GM19023 (cell line): ENCODE measurements at regions not wholly inside any gene's neighbourhood (a gene's known extent, or its start where the extent isn't known, plus 50 kb on each side); places are given as distances from the start of the nearest gene placed in this dataset.
"Not testable (repeated sequence)": the region's sequence is repeated elsewhere in the genome, so short reads cannot be mapped to it uniquely, and the experiment has no call there.

ENCODE experiments used
- ATAC-seq: cut with Tn5 transposase; IDR thresholded peaks from one replicate; pipeline ENCODE4 v1.9.1; 2021; ENCODE audit warnings: mild to moderate bottlenecking, moderate library complexity; ENCODE audit not compliant: unreplicated experiment

DNA sequence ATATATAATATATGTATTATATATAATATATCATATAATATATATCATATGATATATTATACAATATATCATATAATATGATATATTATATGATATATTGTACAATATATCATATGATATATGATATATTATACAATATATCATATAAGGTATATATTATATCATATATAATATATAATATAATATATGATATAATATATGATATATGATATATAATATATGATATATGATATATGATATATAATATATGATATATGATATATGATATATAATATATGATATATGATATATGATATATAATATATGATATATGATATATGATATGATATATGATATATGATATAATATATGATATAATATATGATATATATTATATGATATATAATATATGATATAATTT is 617.3 kb downstream of the TRIB2 start:
- ATAC-seq = not testable (repeated sequence)

DNA sequence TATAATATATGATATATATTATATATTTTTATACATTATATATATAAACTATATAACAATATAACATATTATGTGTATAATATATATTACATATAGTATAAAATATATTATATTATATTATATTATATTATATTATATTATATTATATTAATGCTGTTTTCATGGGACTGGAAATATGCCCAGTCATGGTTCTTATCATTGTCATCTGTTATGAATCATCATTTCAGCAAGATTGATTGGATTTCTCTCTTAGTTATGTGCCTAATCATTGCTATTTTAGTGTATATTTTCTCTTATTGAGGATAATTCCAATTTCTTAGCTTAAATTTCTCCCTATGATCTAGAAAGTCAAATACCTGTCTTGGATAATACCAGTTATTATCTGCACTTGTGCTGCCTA is 617.8 kb downstream of the TRIB2 start:
- no peak for ATAC-seq

DNA sequence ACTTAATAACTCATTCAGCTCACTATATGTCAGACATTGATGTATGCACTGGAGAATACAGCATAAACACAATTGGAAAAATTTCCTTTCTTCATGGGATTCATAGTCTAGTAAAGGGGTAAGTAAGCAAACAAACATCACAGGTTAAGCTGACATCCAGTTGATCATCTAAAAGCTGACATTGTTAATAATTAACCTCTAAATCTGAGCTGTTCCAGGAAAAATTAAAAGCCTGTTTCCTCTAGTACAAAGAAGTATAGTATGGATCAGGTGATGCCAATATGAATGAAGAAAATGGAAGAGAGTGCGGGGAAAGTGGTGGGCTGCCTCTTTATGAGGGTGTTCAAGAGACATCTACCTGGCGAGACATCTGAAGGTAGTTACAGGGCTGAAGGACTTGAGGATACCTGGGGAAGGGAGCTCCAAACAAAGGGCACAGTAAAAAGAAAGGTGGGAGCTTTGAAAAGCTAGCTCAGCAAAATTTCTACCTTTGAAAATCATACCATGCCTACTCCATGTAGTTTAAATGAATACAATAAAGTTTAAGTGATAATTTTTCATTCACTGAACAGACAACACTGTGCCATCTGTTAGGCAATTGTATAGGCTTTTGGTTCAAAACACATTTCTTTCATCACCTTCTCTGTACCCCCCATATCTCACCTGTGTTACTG is 619.3 kb downstream of the TRIB2 start:
- no peak for ATAC-seq

DNA sequence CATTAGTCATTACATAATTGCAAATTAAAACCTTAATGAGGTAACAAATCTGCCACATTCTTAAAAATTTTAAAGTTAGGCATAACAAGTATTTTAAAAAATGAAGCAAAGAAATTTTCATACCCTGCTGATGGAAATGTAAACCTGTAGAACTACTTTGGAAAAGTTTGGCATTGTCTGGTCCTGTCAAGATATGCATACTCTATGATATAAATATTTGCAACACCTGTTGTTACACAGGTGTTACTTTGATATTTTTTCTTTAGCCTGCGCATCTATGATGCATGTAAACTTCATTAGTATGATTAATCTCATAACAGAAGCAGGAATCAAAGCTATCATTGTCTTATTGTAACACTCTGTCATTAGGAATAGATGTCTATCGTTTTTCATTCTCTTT is 634.3 kb downstream of the TRIB2 start:
- no peak for ATAC-seq

DNA sequence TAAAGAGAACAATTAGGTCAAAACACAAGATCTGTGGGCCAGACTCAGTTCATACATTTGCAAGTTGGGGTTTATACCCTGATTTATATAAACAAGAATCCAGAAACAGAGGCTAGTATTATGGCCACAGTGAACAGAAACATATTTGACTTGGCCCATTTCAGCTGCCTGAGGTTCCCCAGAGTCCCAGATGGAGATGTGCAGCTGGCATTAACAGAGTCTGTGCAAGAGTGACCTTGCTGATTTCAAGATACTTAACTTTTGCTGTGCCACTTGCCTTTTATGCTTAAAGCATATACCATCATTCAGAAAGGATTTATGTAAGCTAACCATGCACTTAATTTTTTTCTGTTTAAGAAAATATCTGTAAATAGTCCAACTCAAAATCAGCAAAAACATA is 636.3 kb downstream of the TRIB2 start:
- no peak for ATAC-seq

DNA sequence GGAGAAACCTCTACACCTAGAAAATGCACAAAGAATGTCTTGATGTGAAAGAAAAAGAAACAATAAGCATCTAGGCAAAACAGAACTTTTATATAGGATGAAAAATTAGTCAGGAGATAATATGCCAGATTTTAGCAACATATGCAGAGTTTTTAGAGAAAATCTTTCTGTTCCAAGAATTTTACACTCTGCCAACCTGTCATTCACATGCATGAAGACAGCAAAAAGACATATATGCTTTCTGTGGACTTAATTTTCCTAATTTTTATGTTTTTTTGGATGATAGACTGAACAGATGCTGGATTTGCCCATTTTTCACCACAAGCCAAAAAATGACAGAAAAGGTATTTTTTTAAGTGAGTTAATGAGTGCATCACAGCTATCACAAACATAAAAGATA is 637.3 kb downstream of the TRIB2 start:
- ATAC-seq = no peak

DNA sequence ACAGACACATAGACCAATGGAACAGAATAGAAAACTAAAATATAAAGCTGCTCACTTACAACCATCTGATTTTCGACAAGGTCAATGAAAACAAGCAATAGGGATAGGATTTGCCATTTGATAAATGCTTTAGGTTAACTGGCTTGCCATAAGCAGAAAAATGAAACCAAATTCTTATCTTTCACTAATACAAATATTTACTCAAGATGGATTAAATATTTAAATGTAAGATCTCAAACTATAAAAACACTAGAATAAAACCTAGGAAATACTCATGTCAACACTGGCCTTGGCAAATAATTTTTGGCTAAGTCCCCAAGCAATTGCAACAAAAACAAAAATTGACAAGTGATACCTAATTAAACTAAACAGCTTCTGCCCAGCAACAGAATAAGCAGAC is 665.2 kb downstream of the TRIB2 start:
- not testable (repeated sequence) for ATAC-seq

DNA sequence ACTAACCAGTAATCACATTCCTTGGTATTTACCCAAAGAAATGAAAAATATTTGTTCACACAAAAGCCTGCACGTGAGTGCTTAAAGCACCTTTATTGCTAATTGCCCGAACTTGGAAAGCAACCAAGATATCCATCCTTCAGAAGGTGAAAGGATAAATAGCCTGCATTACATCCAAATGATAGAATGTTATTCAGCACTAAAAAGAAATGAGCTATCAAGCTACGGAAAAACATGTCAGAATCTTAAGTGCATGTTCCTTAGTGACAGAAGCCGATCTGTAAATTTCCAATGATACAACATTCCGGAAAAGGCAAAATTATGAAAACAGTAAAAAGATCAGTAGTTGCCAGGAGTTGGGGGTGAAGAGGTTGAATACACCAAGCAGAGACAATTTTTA is 672.4 kb downstream of the TRIB2 start:
- not testable (repeated sequence) for ATAC-seq

DNA sequence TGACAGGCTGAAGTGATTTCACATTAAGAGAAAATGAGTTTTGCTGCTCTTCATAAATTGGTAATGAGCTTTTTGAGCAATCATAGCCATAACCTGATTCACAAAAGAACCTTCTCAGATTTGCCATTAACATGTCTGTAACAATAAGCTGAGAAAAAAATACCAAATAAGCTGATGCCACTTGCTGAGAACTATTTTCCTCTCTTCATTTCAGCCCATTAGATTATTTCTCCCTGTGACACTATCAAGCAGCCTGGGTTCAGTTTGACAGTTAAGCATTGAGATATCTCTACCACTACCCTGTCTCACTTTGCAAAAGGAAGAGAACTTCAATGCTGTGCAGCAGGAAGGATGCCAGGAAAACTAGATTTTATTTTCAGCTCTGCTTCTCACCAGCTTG is 673.9 kb downstream of the TRIB2 start:
- ATAC-seq = no peak

DNA sequence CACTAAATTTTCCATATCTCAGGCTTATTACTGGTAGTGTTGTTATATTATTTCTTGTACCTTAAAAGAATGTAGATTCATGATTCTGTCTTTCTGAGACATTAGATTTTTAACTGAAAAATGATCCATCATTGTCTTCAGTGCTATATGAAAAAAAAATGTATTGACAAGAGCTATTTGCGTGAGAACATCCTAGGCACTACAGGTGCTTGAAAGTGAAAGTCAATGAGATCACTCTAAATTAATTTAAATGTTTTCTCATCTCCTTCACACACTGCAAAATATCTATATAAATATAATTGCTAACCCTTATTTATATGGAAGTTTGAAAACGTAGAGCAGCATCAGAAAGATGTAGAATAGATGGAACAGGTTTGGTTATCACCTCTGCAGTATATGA is 684.6 kb downstream of the TRIB2 start:
- ATAC-seq = no peak

DNA sequence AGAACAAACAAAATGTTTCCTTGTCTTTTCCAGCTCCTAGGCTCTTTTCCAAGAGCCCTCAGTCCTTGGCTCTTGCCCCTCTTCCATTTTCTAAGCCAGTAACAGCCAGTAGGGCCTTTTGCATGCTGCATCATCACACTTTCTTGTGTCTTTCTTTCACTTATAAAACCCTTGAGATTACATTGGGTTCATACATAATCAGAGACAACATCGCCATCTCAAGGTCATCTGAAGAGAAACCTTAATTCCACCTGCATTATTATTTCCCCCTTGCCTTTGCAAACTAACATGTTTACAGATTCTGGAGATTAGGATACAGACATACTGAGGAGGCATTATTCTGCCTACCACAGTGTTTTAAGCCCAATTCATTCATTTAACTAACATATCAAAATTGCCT is 697.3 kb downstream of the TRIB2 start:
- ATAC-seq = no peak

DNA sequence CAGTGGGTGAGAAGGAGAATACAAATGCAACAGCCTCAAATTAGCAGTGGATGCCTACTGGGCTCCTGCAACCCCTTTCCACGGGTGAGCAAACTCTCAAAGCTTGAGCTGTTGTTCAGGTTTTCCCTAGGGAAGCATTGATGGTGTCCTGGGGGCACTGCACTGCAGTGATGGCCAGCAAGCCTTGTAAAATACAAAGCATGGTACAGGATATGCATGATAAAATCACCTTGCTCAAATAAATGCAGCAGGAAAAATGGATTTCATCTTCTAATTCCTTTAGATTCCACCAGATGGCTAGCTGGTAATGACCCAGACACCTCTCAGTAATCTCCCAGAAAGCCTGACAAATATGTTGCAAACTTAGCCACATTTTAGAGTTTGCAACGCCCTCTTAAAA is 698.2 kb downstream of the TRIB2 start:
- ATAC-seq = no peak

DNA sequence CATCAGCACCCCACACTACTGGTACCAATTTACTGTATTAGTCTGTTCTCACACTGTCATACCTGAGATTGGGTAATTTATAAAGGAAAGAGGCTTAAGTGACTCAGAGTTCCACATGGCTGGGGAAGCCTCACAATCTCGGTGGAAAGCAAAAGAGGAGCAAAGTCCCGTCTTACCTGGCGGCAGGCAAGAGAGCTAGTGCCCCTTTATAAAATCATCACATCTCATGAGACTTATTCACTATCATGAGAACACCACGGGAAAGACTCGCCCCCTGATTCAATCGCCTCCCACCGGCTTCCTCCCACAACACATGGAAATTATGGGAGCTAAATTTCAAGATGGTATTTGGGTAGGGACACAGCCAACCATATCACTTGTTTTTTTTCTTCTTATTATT is 717.2 kb downstream of the TRIB2 start:
- no peak for ATAC-seq

DNA sequence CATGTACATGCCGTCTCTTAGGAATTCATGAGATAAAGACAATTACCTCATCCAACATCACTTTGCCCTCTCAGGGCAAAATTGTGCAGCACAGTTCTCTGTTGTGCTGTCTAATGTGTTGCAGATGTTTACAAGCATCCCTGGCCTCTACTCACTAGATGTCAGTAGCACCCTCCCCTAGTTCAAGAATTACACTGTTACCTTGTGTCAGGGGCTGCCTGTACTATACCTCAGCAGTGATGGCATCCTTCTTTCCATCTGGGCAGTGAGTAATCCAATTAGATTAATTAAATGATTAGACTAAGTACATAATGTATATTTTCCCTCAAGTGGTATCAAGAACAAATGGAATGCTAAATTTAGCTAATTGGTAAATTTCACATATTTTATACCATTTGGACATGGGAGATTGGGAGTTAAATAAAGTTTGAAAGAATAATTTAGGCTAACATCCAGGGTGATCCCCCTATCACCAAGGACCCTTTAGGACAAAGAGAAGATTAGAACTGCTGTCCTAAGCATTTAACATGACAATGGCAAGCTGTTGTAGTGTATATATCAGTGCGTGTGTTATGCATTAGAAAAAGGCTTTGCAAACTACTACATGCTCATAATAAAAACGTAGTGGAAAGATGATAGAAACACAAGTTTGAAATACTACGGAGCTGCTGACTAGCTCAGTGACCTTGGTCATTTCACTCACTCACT is 727.0 kb downstream of the TRIB2 start:
- peak; percentile 58 for ATAC-seq

DNA sequence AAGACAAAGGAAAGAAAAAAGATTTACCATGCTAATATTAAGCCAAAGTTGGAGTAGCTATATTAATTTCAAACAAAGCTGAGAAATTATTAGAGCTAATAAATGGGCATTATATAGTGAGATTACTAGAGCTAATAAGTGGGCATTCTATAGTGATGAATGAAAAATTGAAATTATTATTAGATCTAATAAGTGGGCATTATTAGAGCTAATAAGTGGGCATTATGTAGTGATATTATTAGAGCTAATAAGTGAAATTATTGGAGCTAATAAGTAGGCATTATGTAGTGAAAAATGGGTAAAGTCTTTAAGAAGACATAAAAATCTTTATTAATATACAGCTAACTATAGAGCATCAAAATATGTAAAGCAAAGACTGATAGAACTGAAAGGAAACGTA is 745.7 kb downstream of the TRIB2 start:
- ATAC-seq = no peak

DNA sequence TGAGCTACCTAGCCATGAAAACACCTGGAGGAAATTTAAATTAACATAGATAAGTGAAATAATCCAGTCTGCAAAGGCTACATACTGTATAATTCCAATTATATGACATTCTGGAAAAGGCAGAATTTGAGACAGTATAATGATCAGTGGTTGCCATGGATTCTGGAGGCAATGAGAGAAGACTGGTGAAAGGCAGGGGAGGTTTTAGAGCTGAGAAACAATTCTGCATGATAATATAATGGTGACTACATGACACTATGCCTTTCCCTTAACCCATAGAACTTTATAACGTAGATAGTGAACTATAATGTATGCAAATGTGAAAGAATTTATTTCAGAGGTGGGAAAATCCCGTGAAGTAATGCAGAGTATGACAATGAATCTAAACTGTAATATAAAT is 749.3 kb downstream of the TRIB2 start:
- no peak for ATAC-seq

DNA sequence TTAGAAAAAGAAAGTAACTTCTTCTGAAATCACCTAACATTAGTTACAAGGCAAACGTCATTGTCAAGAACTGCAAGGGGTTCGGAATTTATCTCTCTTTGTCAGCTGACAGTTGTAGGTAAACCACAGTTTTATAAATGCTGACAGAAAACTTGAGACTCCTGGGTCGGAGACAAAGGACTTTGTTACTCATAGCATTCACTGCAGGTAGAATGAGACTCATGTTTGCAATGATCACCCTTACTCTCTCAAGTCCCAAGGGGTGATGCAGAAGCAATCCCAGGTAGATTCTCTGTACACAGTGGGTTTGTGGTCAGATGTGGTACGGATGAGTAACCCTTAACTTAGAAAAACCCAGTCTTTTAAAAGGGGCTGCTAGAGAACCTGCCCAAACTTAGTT is 757.8 kb downstream of the TRIB2 start:
- no peak for ATAC-seq

DNA sequence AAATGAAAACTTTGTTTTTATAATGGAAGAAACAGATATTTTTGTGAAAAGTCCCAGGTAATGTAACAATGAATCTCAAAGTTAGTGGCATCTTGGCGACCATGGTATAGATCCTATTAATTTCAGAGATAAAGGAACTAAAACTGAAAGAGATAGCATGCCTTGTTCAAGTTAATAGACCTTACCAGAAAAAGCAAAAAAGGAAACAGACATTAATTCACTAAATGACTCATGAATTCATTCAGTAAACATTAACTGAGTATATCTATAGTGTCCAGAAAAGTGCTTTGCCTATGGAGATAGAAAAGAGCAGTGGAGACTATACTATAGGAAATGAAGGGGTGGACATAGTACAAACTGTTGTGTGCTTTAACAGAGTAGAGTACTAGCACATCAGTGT is 763.3 kb downstream of the TRIB2 start:
- peak; percentile 72 for ATAC-seq

DNA sequence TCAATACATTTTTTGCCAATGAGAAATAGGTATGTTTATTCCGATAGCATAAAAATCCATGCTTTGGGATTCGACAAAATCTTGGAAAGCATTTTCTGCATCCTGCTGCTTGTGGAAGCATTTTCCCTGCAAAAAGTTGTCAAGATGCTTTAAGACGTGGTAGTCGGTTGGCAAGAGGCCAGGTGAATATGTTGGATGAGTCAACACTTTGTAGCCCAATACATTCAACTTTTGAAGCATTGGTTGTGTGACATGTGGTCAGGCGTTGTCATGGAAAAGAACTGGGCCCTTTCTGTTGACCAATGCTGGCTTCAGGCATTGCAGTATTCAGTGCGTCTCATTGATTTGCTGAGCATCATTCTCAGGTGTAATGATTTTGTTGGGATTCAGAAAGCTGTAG is 764.5 kb downstream of the TRIB2 start:
- ATAC-seq = no peak

DNA sequence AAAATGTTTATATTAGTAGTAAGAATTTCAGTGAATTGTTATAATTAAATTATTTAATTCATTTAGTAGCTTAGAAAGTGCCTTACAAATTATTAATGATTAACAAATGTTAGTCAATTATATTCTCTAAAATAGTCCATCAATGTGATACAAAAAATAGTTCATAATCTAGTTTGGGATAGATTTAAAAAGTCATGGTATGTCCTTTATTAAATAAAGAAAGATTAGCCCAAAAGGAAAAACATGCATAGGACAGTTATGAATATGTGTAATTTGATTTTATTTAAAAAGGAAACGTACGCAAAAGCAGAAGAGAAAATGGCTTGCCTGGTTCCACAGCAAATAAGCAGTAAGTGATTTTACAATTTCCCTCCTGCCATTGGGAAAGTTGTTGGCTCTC is 768.5 kb downstream of the TRIB2 start:
- ATAC-seq = no peak

DNA sequence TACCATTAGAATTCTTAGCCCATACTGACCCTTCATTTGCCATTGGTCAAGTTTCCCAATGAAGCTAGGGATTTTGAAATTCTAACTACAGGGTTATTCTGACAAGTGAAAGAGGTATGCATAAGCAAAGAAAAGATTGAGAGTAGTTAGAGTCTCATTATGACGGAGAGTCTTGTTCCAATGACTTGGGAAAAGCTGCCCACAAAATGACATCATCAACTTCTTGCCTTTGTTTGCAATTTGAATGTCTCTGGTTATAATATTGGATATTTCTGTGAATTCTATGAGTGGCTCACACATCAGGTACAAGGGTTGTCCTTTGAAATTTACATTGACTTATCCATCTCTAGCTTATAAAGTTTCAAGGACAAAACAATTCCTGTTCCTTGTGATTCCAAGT is 772.2 kb downstream of the TRIB2 start:
- ATAC-seq = no peak

DNA sequence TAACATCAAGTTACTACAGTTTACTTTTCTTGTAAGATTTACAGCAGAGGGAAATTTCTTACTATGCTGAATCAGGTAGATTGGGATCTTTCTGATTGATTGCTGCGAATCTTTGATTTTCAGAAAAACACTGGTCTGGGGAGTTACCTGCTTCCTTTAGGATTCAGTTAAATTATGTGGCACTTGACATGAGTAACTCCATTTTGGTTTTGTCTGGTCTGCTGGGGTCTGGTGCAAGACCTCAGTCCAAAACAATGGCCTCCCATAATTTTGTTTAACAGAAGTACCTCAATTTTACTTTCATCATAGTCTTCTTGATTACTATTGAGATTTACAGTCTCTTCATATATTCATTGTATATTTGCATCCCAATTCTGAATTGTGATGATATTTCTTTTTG is 775.5 kb downstream of the TRIB2 start:
- no peak for ATAC-seq

DNA sequence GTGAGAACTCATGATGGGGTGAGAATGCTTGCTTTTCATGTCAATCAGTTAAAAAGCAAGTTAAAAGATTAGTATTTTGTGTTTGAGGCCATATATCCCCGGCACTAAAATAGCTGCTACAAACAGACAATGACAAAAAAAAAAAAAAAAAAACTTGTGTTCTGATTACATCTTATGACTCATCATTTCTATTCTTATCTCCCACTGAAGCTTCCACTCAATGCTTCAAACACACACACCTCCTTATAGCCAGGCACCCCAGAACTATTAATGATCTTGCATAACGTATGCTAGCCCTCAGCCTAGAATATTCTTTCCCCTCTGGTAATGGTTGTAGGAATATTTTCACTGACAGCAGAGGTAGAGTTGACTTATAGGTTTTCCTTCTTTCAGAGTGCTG is 778.3 kb downstream of the TRIB2 start:
- no peak for ATAC-seq
